ENCODE measurements at regions not wholly inside any gene's neighbourhood (a gene's known extent, or its start where the extent isn't known, plus 50 kb on each side); places are given as distances from the start of the nearest gene placed in this dataset.
"Not testable (repeated sequence)": the region's sequence is repeated elsewhere in the genome, so short reads cannot be mapped to it uniquely, and the experiment has no call there.

GRCh38 chr6:71360556-71361335, 72.1 kb downstream of the OGFRL1 start:
- not testable (repeated sequence) for DNase-seq

DNA sequence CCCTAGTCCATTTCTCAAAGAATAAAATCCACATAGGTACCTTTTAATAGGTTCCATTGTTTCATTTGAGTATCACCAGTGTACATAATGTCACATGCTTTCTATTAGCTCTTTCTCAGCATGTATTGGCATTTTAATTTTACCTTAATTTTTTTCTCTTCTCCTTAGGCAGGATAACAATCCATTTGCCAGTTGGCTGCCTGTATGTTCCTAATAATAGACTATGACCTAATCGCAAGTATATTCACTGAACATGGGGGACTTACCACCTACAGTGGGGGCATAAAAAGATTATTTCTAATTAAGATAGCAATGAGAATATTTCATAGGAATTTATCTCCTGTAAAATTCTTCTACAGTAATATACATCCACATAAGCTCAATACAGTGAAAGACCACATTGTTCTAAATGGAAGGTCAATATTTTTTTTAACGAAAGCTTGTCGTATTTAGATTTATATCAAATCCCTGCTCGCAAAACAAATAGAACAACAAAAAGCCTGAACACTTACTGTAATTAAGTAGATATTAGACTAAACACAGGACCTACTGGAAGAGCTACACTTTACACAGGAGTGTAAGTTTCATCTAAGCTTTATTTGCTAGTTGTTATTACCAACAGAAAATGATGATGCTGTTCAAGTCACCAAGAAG, 76.4 kb downstream of the OGFRL1 start:
- DNase-seq, result no peak

- DNase-seq, result no peak
Observed at GRCh38 chr6:71367756-71368155, 79.1 kb downstream of the OGFRL1 start.

DNA sequence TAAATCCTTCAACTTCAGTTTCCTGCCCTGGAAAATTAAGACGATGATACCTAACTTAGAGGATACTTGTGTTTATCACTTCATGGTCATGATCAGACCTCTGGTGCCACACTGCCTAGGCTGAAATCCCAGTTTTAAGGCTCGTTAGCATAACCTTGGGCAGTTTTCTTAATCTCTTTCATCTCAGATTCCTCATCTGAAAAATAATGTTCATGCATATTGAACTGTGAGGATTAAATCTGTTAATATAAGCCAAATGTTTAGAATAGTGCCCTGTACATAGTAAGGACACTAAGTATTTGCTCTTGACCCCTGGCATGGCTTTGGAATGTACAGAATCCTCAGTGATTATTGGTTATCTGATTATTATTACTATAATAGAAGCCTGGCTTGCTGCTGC, 79.7 kb downstream of the OGFRL1 start:
- no peak for DNase-seq

DNA sequence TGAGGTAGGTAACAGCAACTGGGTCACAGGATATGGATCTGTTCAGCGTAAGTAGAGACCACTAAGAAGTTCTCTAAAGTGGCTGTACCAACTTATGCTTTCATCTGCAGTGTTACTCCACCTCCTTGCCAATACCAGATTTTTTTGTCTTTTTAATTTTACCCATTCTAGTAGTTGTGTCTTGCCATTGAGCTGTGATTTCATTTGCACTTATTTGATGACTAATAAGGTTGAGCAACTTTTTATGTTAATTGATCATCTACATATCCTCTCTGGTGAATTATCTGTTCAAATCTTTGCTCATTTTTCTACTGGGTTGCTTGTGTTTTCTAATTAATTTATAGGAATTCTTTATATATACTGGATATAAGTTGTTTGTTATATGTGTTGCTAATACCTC, 82.9 kb downstream of the OGFRL1 start:
- DNase-seq, result no peak

DNA sequence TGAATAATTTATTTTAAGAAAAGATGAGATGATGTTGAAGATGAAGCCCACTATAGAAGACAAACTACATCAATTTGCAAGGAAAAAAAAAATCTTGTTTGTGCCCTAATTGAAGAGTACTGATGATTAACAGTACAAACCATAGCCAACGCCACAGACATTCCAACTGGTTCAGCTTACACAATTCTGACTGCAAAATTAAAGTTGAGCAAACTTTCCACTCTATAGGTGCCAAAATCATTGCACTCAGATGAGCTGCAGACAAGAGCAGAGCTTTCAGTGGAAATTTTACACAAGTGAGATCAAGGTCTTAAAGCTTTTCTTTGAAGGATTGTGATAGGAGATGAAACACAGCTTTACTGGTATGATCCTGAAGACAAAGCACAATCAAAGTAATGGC, 85.3 kb downstream of the OGFRL1 start:
- no peak for DNase-seq

GRCh38 chr6:71375676-71376075, 87.1 kb downstream of the OGFRL1 start:
- DNase-seq, result no peak

- no peak for DNase-seq
Observed at GRCh38 chr6:71376830-71377229, 88.2 kb downstream of the OGFRL1 start.

DNA sequence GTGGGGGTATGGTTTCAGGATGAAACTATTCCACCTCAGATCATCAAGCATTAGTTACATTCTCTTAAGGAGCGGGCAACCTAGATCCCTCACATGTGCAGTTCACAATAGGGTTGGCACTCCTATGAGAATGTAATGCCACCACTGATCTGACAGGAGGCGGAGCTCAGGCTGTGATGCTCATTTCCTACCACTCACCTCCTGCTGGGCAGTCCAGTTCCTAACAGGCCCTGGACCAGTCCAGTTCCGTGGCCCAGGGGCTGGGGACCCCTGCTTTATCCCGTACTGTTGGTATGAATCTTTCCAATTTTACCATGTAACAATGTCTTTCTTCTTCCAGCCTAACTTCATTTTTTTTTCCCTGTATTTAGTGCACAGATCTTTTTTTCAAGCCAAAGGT, 94.9 kb downstream of the OGFRL1 start:
- DNase-seq, result no peak

GRCh38 chr6:71383901-71384489, 95.4 kb downstream of the OGFRL1 start:
- peak; percentile 20 for DNase-seq

DNA sequence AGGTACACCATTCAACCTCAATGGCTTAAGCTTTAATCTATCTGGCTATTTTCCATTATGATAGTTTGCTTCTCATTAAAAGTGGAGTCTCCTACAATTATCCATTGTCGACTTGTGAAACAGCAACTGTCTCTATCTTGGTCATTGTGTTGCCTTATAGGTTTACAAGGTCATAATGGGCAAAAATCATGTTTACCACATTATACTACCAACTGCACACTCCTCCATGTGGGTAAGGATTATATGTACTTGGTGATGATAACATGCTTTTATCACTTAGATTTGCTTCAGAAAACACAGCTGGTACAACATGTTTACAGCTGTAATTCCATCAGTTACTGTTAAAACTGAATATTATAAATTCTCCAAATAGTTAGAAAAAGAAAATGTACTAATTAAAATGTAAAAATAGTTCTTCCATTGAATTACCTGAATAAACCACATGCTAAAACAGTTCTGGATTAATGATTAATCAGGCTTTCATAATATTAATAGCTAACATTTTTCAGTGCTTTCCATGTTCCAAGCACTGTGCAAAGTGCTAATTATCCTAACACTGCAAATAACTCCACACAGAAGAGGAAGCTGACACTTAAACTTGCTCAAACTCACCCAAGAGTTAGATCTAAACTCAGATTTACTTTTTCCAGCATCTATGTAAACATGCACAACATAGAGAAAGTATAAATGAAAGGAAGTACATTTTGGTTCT, 96.7 kb downstream of the OGFRL1 start:
- no peak for DNase-seq

GRCh38 chr6:71386215-71386614, 97.6 kb downstream of the OGFRL1 start:
- DNase-seq, result no peak

GRCh38 chr6:71387179-71387578, 98.6 kb downstream of the OGFRL1 start:
- no peak for DNase-seq

- DNase-seq, result no peak
Observed at GRCh38 chr6:71388068-71388744, 99.6 kb downstream of the OGFRL1 start.

- DNase-seq, result no peak
Observed at GRCh38 chr6:71388856-71389527, 100.4 kb downstream of the OGFRL1 start.

GRCh38 chr6:71391126-71391525, 102.5 kb downstream of the OGFRL1 start:
- no peak for DNase-seq

GRCh38 chr6:71392276-71392675, 103.7 kb downstream of the OGFRL1 start:
- no peak for DNase-seq

DNA sequence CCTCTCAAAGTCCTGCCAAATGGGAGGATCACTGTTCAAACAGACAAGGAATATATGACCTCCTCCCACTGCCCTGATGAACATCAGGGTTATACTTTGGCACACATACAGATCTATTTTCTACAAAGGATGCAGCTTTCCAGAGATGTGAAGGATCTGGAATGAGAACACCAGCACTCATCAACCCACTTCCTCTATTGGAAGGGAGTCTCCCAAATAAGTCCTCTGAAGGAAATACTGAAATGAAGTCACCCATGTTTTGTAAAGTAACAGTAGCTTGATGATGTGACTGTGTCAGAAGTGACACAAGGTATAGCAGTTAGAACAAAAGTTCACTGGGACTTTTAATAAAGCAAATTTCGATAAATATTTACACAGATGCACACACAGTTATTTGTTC, 104.9 kb downstream of the OGFRL1 start:
- no peak for DNase-seq

GRCh38 chr6:71393981-71394432, 105.4 kb downstream of the OGFRL1 start:
- no peak for DNase-seq

GRCh38 chr6:71394926-71395325, 106.3 kb downstream of the OGFRL1 start:
- DNase-seq, result no peak

DNA sequence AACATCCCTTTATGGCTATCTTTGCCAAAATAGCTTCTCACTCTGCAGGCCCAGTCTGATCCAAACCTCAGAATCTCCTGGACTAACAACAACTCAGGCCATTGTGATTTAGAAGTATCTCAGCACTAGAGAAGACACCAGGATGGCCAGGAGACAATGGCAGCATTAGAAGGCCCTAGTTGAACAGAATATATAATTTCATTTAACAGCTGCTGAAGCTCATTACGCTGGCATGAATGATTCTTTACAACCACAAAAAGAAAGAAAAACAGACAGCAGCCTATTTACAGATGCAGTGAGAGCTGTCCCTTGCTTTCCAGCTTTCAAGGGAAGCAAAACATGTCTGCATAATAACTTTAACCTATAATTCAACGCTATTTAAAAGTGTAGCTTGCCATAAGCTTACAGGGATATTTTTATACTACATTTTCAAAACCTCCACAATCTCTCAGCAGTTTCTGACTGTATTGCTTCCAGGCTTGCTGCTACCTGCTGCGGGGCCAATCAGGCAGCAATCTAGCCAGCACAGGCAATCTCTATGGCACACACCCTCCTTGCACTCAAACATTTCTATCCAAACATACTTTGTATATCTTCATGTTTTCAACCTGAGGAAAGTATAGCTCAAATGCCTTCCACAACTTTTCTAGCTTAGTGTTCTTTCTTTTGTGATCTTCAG, 107.3 kb downstream of the OGFRL1 start:
- no peak for DNase-seq

- no peak for DNase-seq
Observed at GRCh38 chr6:71396410-71396801, 107.8 kb downstream of the OGFRL1 start.
